GM18508 (cell line): ENCODE measurements at regions not wholly inside any gene's neighbourhood (a gene's known extent, or its start where the extent isn't known, plus 50 kb on each side); places are given as distances from the start of the nearest gene placed in this dataset.

Source experiments
- ATAC-seq: cut with Tn5 transposase; IDR thresholded peaks from one replicate; pipeline ENCODE4 v1.9.1; 2021; ENCODE audit warnings: moderate number of reproducible peaks; ENCODE audit not compliant: insufficient read depth, unreplicated experiment

GRCh38 chr3:18888370-18888769 lies 259.9 kb upstream of the KCNH8 start:
- ATAC-seq = no peak

GRCh38 chr3:18886331-18886730 lies 262.0 kb upstream of the KCNH8 start:
- no peak for ATAC-seq

GRCh38 chr3:18885612-18886011 lies 262.7 kb upstream of the KCNH8 start:
- ATAC-seq = no peak

- ATAC-seq = no peak
Observed at GRCh38 chr3:18883571-18883970, 264.7 kb upstream of the KCNH8 start.

GRCh38 chr3:18880691-18881090 lies 267.6 kb upstream of the KCNH8 start:
- ATAC-seq = no peak

- no peak for ATAC-seq
Observed at GRCh38 chr3:18872466-18872865, 275.8 kb upstream of the KCNH8 start.

- no peak for ATAC-seq
Observed at GRCh38 chr3:18870642-18871041, 277.7 kb upstream of the KCNH8 start.

GRCh38 chr3:18870074-18870640 lies 278.2 kb upstream of the KCNH8 start:
- ATAC-seq = no peak

GRCh38 chr3:18868911-18869689 lies 279.2 kb upstream of the KCNH8 start:
- no peak for ATAC-seq

- ATAC-seq = no peak
Observed at GRCh38 chr3:18866899-18867298, 281.4 kb upstream of the KCNH8 start.

GRCh38 chr3:18864933-18865731 lies 283.2 kb upstream of the KCNH8 start:
- no peak for ATAC-seq

GRCh38 chr3:18862077-18862476 lies 286.2 kb upstream of the KCNH8 start:
- ATAC-seq = no peak

- ATAC-seq = no peak
Observed at GRCh38 chr3:18861137-18861536, 287.2 kb upstream of the KCNH8 start.

- no peak for ATAC-seq
Observed at GRCh38 chr3:18853269-18853668, 295.0 kb upstream of the KCNH8 start.

GRCh38 chr3:18847583-18848197 lies 300.6 kb upstream of the KCNH8 start:
- ATAC-seq = peak; percentile 68

GRCh38 chr3:18843983-18844382 lies 304.3 kb upstream of the KCNH8 start:
- ATAC-seq = no peak

- no peak for ATAC-seq
Observed at GRCh38 chr3:18843188-18843587, 305.1 kb upstream of the KCNH8 start.

- no peak for ATAC-seq
Observed at GRCh38 chr3:18841422-18842343, 306.6 kb upstream of the KCNH8 start.

GRCh38 chr3:18840535-18841137 lies 307.7 kb upstream of the KCNH8 start:
- ATAC-seq = no peak
